BJ (cell line): ENCODE measurements at regions not wholly inside any gene's neighbourhood (a gene's known extent, or its start where the extent isn't known, plus 50 kb on each side); places are given as distances from the start of the nearest gene placed in this dataset.

Experiments
- CTCF ChIA-PET: fragments of 350-600 bp; formaldehyde crosslinking; extraction: SDS; loops from one replicate; lab custom pipeline; 2021; ENCODE audit warnings: antibody characterized with exemption, inconsistent platforms; lab: Yijun Ruan, JAX
- POLR2A ChIA-PET: fragments of 300-600 bp; sonication (Branson Sonifier 250); formaldehyde crosslinking; extraction: SDS; loops from one replicate; lab custom pipeline; 2021; ENCODE audit warnings: antibody characterized with exemption; lab: Charles Lee
- DNase-seq: peaks from one replicate; pipeline ENCODE4 v3.0.0-alpha.2; 2011; ENCODE audit warnings: low read depth
- H3K27me3 ChIP-seq: 2 replicates; pipeline ENCODE4 v1.6.0; 2011; ENCODE audit warnings: low read length; ENCODE audit not compliant: control insufficient read depth, insufficient read depth
- H3K36me3 ChIP-seq: 2 replicates; pipeline ENCODE4 v1.5.1; 2011; ENCODE audit warnings: low read length; ENCODE audit not compliant: control insufficient read depth, insufficient read depth
- H3K4me3 ChIP-seq: 2 replicates; pipeline ENCODE4 v1.5.1; 2011; ENCODE audit warnings: low read depth, mild to moderate bottlenecking, control low read depth, low read length
- CTCF ChIP-seq: IDR thresholded peaks from 2 replicates; pipeline ENCODE4 v1.5.1; 2011; ENCODE audit warnings: low read depth, mild to moderate bottlenecking, control low read depth, inconsistent platforms, low read length, moderate library complexity; ENCODE audit not compliant: insufficient read depth

- CTCF ChIA-PET: no interaction called here
- H3K36me3 ChIP-seq: no peaks in the 10 kb centered on the region
- TF ChIP-seq CTCF: no peak
- POLR2A ChIA-PET: no interaction called here
- no peak overlapping the region for H3K4me3 ChIP-seq
- DNase-seq: no peak
- H3K27me3 ChIP-seq: peaks cover 3% of the 10 kb centered on the region
These were observed 79.1 kb upstream of the OLIG2 start for GRCh38 chr21:32946654-32947053.

- no peak for TF ChIP-seq CTCF
- ChIA-PET POLR2A (no interaction called here), CTCF (no interaction called here)
- H3K27me3 ChIP-seq: peaks cover 3% of the 10 kb centered on the region
- no peak for DNase-seq
- no peaks in the 10 kb centered on the region for H3K36me3 ChIP-seq
- no peak overlapping the region for H3K4me3 ChIP-seq
These were observed 78.0 kb upstream of the OLIG2 start for GRCh38 chr21:32947736-32948135.

GRCh38 chr21:32949701-32950100 lies 76.0 kb upstream of the OLIG2 start:
- H3K27me3 ChIP-seq: peaks cover 3% of the 10 kb centered on the region
- no peaks in the 10 kb centered on the region for H3K36me3 ChIP-seq
- CTCF ChIA-PET: interaction anchor here (1.0 to 3.3 kb wide), 2 partner anchors 9 to 178 kb away, joined by 3 to 11 read pairs; no protein-coding TSS in a partner anchor
- no peak for DNase-seq
- POLR2A ChIA-PET: no interaction called here
- TF ChIP-seq CTCF: no peak
- H3K4me3 ChIP-seq: no peak overlapping the region

GRCh38 chr21:32951041-32951440 lies 74.7 kb upstream of the OLIG2 start:
- no peak for DNase-seq
- CTCF ChIA-PET: interaction anchor here (0.6 to 3.3 kb wide), 2 partner anchors 9 to 11 kb away, joined by 3 to 11 read pairs; no protein-coding TSS in a partner anchor
- POLR2A ChIA-PET: no interaction called here
- TF ChIP-seq CTCF: no peak
- no peak overlapping the region for H3K4me3 ChIP-seq
- no peaks in the 10 kb centered on the region for H3K36me3 ChIP-seq
- peaks cover 9% of the 10 kb centered on the region for H3K27me3 ChIP-seq

GRCh38 chr21:32954353-32954752 lies 71.4 kb upstream of the OLIG2 start:
- H3K36me3 ChIP-seq: no peaks in the 10 kb centered on the region
- DNase-seq: no peak
- no peak overlapping the region for H3K4me3 ChIP-seq
- peaks cover 19% of the 10 kb centered on the region for H3K27me3 ChIP-seq
- ChIA-PET POLR2A (no interaction called here), CTCF (interaction anchor here (1.0 to 1.1 kb wide), 2 partner anchors 11 to 14 kb away, joined by 3 read pairs; no protein-coding TSS in a partner anchor)
- no peak for TF ChIP-seq CTCF
